OCI-M2 (cell line): ENCODE measurements at regions not wholly inside any gene's neighbourhood (a gene's known extent, or its start where the extent isn't known, plus 50 kb on each side); places are given as distances from the start of the nearest gene placed in this dataset.
"Not testable (repeated sequence)": the region's sequence is repeated elsewhere in the genome, so short reads cannot be mapped to it uniquely, and the experiment has no call there.

Source experiments
- DNase-seq: peaks from one replicate; lab custom pipeline; 2025; ENCODE audit not compliant: unreplicated experiment; lab: John Stamatoyannopoulos, UW

GRCh38 chr7:65453341-65454030 lies 79.8 kb downstream of the ZNF92 start:
- DNase-seq, result no peak

DNA sequence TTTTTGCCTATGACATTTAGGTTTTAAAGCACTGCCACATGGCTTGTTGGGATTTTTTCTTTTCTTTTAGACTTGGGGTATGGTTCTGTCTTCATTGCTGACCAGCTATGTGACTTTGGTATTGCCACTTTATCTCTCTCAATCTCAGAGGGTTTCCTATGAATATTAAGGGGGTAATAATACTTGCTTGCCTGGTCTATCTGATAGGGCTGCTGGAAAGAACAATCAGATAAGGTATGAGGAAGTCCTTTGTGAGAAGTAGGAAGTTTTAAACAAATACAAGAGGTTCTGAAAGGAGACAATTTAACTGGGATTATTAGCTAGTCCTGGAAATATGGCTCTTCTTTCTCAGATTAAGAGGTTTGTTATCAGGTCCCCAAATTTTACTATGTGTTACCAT lies 80.8 kb downstream of the ZNF92 start:
- DNase-seq, result no peak

DNA sequence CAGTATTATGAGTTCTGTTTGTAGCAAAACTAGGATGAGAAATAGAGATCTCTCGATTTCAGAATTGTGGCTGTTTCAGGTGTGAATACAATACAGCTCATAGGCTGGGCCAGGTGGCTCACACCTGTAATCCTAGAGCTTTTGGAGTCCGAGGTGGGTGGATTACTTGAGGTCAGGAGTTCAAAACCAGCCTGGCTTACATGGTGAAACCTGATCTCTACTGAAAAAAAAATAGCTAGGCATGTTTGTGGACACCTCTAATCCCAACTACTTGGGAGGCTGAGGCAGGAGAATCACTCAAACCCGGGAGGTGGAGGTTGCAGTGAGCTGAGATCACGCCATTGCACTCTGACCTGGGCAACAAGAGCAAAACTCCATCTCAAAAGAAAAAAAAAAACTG lies 81.4 kb downstream of the ZNF92 start:
- DNase-seq, result not testable (repeated sequence)

DNA sequence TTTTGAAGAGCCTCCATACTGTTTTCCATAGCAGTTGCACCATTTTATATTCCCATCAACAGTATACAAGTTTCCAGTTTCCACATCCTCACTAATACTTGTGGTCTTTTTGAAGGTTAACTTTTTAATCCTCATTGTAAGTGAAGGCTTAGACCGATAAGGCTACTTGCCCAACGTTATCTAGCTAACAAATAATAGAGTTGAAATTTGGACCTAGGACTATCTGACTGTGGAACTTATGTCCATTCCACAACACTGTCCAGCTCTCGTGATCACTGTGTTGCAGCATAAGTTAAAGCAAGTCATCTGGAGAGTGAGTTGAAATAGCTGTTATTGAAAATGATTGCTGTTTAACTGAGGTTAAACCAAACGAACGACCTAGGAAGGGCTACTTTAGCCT lies 84.0 kb downstream of the ZNF92 start:
- DNase-seq, result no peak

DNA sequence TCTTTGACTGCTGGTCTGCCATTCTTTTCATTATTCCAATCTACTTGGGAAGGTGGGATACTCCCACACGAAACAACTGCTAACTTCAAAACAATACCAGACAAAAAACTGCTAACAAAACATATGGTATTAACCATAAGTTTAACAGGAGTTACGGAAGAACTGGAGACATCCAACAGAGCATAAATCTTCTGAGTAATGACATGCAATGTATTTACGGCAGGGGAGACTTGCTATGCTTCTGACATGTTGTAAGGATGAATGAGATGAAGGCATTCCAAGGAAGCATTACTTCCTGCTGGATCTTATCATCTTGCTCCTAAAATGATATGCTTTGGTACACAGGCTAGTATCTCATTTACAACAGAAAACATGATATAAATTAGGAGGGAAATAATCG lies 85.8 kb downstream of the ZNF92 start:
- no peak for DNase-seq

- DNase-seq, result no peak
These were observed 88.6 kb downstream of the ZNF92 start for GRCh38 chr7:65462148-65462716.

- no peak for DNase-seq
These were observed 89.5 kb downstream of the ZNF92 start for GRCh38 chr7:65463184-65463583.

- DNase-seq, result not testable (repeated sequence)
These were observed 96.4 kb downstream of the ZNF92 start for GRCh38 chr7:65469919-65470558.

DNA sequence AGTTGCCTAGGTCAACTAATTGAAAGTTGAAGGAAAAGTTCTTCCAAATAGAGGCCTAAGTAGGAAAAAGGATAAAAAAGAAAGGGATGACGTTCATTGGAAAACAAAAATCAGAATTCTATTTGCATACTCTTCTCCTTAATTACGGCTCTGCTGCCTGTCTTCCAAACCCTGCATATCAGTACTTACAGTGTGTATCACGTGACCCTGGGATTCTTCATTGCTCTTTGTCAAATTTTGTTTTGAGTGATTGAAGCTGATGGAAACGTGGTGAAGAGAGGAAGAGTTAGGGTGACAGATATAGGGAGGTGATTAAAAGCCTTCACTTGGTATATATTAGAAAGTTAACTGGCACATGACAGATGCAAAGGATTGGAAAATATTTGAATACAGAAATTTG lies 97.9 kb downstream of the ZNF92 start:
- DNase-seq, result no peak

DNA sequence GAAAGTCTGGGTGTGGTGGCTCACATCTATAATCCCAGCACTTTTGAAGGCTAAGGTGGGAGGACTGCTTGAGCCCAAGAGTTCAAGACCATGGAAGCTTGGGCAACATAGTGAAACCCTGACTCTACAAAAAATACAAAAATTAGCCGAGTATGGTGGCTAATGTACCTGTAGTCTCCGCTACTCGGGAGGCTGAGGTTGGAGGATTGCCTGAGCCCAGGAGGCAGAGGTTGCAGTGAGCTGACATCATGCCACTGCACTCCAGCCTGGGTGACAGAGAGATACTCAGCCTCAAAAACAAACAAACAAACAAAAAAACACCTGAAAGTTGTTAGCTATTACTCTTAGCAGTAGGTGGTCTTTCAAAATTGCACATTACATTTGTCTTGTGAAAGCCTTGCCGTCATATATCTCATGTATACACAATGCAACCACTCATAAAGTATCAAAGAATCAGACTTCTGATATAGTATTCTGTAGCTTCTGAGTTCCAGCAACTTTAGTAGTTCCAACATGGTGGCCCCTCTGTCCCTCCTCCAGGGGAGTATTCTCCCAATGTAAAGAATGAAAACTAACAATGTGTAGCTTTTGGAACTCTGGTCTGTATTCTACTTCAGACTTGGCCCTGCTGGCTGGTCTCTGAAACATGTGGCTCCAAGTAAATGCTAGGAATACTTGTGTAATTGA lies 101.5 kb downstream of the ZNF92 start:
- no peak for DNase-seq

- DNase-seq, result no peak
These were observed 102.2 kb downstream of the ZNF92 start for GRCh38 chr7:65475734-65476319.

- no peak for DNase-seq
These were observed 103.7 kb downstream of the ZNF92 start for GRCh38 chr7:65477326-65477725.

- no peak for DNase-seq
These were observed 115.7 kb downstream of the ZNF92 start for GRCh38 chr7:65489260-65489767.

DNA sequence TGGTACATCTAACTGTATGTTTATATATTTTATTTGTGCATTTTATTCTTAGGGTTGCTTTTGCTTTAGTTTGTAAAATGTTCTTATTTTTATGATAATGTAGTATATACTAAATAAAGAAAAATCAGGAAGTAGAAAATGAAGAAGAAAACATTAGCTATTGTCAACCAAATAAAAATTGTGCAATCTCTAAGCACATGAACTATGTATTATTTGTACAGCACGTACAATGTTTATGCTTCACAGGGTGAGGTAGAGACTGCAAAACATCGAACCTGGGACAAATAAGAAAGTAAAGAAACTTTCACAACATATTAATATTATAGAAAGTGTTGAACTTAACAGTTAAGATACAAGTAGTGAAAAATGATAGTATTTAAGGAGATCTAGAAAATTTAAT lies 123.0 kb downstream of the ZNF92 start:
- DNase-seq, result not testable (repeated sequence)

GRCh38 chr7:65503434-65504152 lies 129.9 kb downstream of the ZNF92 start:
- DNase-seq, result no peak

GRCh38 chr7:65504504-65505319 lies 131.1 kb downstream of the ZNF92 start:
- DNase-seq, result not testable (repeated sequence)

DNA sequence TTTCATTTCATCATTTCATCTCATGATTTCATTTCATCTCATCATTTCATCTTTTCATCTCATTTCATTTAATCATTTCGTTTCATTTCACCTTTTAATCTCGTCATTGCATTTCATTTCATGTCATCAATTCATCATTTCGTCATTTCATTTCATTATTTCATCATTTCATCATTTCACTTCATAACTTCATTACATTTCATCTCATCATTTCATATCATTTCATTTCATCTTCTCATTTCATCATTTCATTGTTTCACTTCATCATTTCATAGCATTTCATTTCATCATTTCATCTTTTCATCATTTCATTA lies 131.6 kb downstream of the ZNF92 start:
- DNase-seq, result not testable (repeated sequence)

DNA sequence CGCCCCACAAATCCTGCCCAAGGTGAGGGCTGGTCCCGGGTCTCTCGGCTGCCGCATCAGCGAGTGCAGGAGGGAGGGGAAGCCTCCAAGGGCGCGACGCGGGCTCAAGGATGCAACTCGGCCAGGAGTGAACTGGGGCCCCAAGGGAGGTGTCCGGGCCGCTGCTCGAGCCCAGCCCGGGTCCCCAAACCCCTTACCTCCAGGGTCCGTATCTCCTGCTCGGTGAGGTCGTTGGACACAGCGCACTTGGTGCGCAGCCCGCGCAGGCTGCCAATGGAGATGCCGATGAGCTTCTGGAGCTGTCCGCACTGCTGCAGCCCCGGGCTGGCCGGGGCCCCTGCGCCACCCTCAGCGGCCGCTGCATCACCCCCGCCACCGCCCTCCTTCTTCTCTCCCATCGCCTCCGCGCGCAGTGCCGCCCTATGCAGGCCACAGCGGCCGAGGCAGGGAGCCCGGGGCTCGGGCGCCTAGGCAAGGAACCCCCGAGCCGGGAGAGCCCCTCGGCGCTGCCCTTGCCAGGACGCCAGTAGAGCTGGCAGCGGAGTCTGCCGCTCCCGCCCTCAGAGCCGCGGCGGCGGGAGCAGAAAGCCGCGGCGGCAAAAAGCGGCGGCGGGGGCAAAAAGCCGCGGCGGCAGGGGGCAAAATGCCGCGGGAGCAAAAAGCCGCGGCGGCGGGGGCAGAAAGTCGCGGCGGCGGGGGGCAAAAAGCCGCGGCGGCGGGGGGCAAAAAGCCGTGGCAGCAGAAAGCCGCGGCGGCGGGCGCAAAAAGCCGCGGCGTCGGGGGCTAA lies 135.1 kb downstream of the ZNF92 start:
- DNase-seq, result not testable (repeated sequence)
